ENCODE measurements at regions not wholly inside any gene's neighbourhood (a gene's known extent, or its start where the extent isn't known, plus 50 kb on each side); places are given as distances from the start of the nearest gene placed in this dataset.

DNA sequence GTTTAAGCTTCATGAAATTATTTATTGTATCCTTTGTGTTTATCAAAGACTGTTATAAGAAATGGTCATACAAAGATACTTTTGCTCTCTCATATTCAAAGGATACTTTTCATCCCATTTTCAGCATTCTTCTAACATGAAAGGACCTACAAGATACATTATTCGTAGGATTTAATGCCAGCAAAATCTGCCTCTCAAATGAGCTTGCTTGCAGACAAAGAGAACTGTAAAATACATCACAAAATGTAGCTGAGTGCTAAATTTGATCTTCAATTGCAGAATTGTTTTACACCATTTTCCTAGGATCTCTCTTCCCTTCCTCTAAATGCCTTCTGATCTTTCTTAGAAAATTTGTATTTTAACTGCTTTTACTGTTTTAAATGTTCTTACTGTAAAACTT is 333.0 kb upstream of the NAV3 start:
- no peaks in the 10 kb centered on the region for H3K4me1 Mint-ChIP-seq (ENCODE audit: low read depth)
- no peak overlapping the region for H3K27ac Mint-ChIP-seq
- no peaks in the 10 kb centered on the region for H3K9me3 Mint-ChIP-seq
- no peaks in the 10 kb centered on the region for H3K36me3 Mint-ChIP-seq (ENCODE audit: low read depth)
- intact Hi-C loops (cut with micrococcal nuclease): no loop called here
- no peaks in the 10 kb centered on the region for H3K27me3 Mint-ChIP-seq
- no peak overlapping the region for H3K4me3 Mint-ChIP-seq

DNA sequence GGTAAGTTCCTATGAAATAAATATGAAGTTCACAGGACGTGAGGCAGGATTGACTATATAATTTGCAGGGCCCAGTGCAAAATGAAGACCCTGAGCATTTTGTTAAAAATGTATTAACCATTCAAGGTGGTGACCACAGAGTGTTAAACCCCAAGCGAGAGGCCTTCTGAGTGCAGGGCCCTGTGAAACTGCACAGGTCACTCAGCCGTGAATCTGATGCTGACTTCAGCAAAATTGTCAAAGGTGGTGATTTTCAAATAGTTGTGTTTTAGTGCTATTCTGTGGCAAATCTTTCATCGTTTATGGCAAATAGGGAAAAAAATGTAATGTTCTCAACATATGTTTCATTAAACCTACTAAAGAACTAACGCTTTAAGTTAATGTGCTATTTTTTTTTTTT is 334.0 kb upstream of the NAV3 start:
- H3K4me3 Mint-ChIP-seq: no peak overlapping the region
- H3K9me3 Mint-ChIP-seq: no peaks in the 10 kb centered on the region
- H3K36me3 Mint-ChIP-seq (ENCODE audit: low read depth): no peaks in the 10 kb centered on the region
- no peaks in the 10 kb centered on the region for H3K27me3 Mint-ChIP-seq
- H3K27ac Mint-ChIP-seq: no peak overlapping the region
- no peaks in the 10 kb centered on the region for H3K4me1 Mint-ChIP-seq (ENCODE audit: low read depth)
- intact Hi-C loops (cut with micrococcal nuclease): no loop called here

DNA sequence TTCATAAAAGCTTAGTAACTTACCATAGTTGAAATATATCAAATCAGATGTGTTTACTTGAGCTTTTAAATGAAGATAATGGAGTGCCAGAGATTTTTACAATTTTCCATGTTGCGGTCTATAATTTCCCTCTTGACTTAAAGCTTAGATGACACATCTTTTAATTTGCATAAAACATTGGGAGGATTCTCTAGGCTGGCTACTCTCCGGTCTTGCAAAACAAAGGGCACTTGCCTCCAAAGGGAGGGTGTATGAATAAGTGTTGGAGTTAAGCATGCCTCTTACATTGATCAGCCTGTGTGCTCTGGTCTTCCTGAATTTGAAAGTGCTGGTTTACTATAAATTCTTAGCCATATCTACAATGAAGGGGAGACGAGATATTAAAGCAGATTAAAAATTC is 336.4 kb upstream of the NAV3 start:
- Mint-ChIP-seq H3K4me3 (no peak overlapping the region), H3K27ac (no peak overlapping the region), H3K9me3 (no peaks in the 10 kb centered on the region), H3K27me3 (no peaks in the 10 kb centered on the region), H3K4me1 (ENCODE audit: low read depth) (no peaks in the 10 kb centered on the region), H3K36me3 (ENCODE audit: low read depth) (no peaks in the 10 kb centered on the region)
- intact Hi-C loops (cut with micrococcal nuclease): no loop called here

DNA sequence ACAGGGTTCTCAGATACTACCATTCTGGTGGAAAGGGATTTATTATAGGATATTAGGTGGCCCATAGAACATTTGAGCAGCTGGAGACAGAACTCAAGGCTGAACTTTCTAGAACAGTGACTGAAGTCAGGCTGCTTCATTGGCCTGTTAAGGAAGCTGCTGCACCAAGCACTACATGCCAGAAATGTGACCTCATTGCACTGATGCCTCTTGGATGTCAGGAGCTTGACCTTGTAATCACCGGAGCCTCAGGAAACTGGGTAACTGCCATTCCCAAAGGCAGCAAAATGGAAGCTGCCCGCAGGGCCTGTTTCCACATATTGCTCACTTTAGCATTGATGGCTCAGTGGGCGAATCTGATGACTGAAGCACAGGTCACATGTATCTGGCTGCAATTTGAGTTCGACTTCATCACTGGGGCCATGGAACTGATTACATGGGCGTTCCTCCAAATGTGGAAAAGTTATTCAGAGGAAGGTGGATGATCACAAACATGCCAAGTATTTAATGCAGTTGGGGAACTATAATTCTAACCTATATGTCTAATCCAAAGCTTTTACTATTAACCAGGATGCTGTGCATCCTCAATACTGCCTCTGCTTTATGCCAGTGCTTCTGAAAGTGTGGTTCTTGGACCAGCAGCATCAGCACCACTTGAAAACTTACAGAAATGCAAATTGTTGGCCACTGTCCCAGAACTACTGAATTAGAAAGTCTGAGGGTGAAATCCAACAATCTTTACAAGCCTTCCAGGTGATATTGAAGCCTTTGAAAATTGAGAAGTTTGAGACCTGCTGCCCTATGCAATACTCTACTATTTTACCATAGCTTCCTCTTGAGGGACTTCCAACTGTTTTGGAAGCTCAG is 337.2 kb upstream of the NAV3 start:
- Mint-ChIP-seq H3K4me1 (ENCODE audit: low read depth) (no peaks in the 10 kb centered on the region), H3K27ac (no peak overlapping the region), H3K36me3 (ENCODE audit: low read depth) (no peaks in the 10 kb centered on the region), H3K4me3 (no peak overlapping the region), H3K9me3 (no peaks in the 10 kb centered on the region), H3K27me3 (no peaks in the 10 kb centered on the region)
- intact Hi-C loops (cut with micrococcal nuclease): no loop called here

DNA sequence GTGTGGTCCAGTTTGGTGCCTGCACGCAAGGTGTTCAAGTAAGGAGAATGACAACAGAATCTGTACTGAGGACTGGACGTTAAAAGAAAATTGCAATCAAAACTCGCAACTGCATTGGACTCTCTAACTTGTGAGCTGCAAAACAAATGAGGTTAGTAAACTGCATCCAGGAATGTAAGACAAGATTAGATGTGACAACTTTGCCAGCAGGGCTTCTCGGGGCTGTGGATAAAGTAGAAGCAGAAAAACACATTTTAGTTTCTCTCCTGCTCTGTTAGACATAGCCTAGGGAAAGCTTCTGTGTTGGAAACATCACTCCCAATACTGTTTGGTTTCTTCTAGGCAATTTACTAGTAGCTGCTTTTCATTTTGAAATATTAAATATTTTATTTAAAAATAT is 338.2 kb upstream of the NAV3 start:
- Mint-ChIP-seq H3K4me3 (no peak overlapping the region), H3K36me3 (ENCODE audit: low read depth) (no peaks in the 10 kb centered on the region), H3K27ac (no peak overlapping the region), H3K9me3 (no peaks in the 10 kb centered on the region), H3K4me1 (ENCODE audit: low read depth) (no peaks in the 10 kb centered on the region), H3K27me3 (no peaks in the 10 kb centered on the region)
- intact Hi-C loops (cut with micrococcal nuclease): no loop called here

- Mint-ChIP-seq H3K27ac (no peak overlapping the region), H3K4me1 (ENCODE audit: low read depth) (no peaks in the 10 kb centered on the region), H3K27me3 (no peaks in the 10 kb centered on the region), H3K4me3 (no peak overlapping the region), H3K36me3 (ENCODE audit: low read depth) (no peaks in the 10 kb centered on the region), H3K9me3 (no peaks in the 10 kb centered on the region)
- intact Hi-C loops (cut with micrococcal nuclease): no loop called here
Observed at GRCh38 chr12:77489331-77489970, 341.2 kb upstream of the NAV3 start.

DNA sequence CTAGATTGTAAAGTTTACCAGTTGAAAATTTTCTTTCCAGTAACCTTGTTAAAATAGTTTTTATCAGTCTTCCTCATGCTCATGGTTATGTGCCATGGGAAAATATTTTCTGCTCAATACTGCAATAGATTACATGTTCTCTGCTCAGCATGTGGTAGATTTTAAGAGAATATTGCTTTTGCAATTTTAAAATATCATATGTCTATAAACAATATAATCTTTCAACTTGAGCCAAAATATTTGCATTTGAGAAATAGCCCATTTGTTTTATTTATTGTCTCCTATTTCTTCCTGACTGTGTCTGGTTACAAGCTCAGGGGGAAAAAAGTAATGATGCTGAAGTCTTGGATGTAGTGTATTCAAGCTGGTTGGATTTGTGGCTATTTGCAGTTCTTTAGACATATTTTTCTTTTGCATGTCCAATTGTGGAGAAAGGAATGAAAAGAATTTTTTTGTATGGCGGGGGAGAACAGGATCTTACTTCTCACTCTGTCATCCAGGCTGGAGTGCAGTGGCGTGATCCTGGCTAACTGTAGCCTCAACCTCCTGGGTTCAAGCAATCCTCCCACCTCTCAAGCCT is 342.6 kb upstream of the NAV3 start:
- H3K4me1 Mint-ChIP-seq (ENCODE audit: low read depth): no peaks in the 10 kb centered on the region
- H3K27ac Mint-ChIP-seq: no peak overlapping the region
- H3K4me3 Mint-ChIP-seq: no peak overlapping the region
- no peaks in the 10 kb centered on the region for H3K9me3 Mint-ChIP-seq
- no peaks in the 10 kb centered on the region for H3K36me3 Mint-ChIP-seq (ENCODE audit: low read depth)
- intact Hi-C loops (cut with micrococcal nuclease): no loop called here
- H3K27me3 Mint-ChIP-seq: no peaks in the 10 kb centered on the region

DNA sequence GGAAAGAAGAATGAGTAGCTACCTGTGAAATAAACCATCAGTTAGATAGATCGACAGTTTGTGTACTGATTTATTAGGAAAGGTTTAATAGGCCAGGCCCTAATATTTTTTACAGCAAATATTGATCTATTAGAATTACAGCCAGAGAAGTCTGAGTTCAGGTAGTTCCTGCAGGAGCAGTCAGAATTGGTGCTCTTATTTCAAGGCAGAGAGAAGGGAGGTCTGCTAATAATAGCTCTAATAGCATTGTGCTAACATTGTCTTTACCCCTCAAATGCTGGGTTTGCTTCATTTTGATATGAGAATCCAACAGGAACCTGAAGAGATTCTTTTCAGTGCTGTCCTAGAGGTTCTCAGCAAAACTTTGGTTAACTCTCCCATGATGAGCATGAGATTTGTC is 343.8 kb upstream of the NAV3 start:
- intact Hi-C loops (cut with micrococcal nuclease): no loop called here
- no peak overlapping the region for H3K4me3 Mint-ChIP-seq
- H3K4me1 Mint-ChIP-seq (ENCODE audit: low read depth): no peaks in the 10 kb centered on the region
- no peaks in the 10 kb centered on the region for H3K27me3 Mint-ChIP-seq
- no peaks in the 10 kb centered on the region for H3K36me3 Mint-ChIP-seq (ENCODE audit: low read depth)
- H3K27ac Mint-ChIP-seq: no peak overlapping the region
- no peaks in the 10 kb centered on the region for H3K9me3 Mint-ChIP-seq

DNA sequence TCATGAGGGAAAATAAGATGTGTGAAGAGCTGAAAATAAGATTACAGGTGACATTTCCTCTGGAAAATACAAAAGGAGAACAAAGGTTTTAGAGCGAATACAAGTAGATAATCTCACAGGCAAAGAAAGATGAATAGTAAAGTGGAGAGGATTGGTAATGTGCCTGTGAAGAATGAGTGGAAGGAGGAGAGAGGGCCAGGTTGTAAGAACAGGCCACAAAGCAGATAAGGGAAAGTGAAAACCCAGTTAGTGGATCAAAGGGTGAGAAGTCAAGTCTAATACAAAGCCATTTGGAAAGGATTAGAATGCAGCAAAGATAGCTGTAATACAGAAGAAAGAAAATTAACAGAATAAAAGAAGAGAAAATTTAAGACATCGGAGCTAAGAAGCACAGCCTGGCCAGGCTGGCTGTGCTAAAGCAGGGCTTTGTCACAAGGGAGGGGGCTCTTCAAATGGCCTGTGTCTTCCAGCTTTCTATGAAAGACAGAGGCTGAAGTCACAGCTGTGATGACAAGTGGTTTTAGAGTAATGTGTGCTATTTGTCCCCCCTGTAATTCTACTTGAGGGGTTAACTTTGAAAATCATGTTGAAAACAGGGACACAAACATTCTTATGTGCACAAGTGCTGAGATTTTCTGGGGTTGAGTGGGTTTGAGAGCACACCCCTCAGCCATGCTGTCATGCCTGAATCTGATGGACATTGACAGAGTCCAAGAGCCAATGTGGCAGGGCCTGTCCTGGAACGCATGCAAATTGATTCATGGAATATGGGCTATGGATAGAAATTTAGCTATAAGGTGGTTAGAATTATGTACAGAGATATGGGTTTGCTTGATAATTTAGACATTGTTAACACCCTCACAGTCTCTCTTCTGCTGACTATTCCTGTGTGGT is 344.5 kb upstream of the NAV3 start:
- H3K4me1 Mint-ChIP-seq (ENCODE audit: low read depth): no peaks in the 10 kb centered on the region
- no peak overlapping the region for H3K27ac Mint-ChIP-seq
- no peaks in the 10 kb centered on the region for H3K27me3 Mint-ChIP-seq
- intact Hi-C loops (cut with micrococcal nuclease): no loop called here
- H3K4me3 Mint-ChIP-seq: no peak overlapping the region
- H3K9me3 Mint-ChIP-seq: peaks cover 4% of the 10 kb centered on the region
- H3K36me3 Mint-ChIP-seq (ENCODE audit: low read depth): no peaks in the 10 kb centered on the region

DNA sequence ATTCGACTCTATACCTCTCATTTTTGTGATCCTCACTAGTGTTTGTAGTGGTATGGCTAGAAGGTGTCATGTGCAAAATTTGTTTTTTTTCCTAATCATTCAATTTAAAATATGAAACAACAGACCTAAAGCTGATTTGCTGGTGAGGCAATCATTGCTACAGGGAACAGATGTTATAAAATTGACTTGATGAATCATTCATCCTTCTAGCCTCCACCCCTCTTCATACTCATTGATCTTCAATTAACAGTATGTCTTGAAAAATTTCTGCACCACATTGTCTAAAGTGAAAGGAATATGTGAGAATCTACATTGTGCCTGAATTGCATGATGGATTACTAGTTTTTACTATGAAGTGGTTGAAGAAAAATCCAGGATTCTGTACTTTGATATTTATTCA is 349.0 kb upstream of the NAV3 start:
- no peak overlapping the region for H3K27ac Mint-ChIP-seq
- no peaks in the 10 kb centered on the region for H3K36me3 Mint-ChIP-seq (ENCODE audit: low read depth)
- H3K4me3 Mint-ChIP-seq: no peak overlapping the region
- peaks cover 10% of the 10 kb centered on the region for H3K9me3 Mint-ChIP-seq
- no peaks in the 10 kb centered on the region for H3K27me3 Mint-ChIP-seq
- intact Hi-C loops (cut with micrococcal nuclease): no loop called here
- H3K4me1 Mint-ChIP-seq (ENCODE audit: low read depth): no peaks in the 10 kb centered on the region

GRCh38 chr12:77477907-77478533 is 352.7 kb upstream of the NAV3 start:
- H3K36me3 Mint-ChIP-seq (ENCODE audit: low read depth): no peaks in the 10 kb centered on the region
- intact Hi-C loops (cut with micrococcal nuclease): no loop called here
- no peak overlapping the region for H3K4me3 Mint-ChIP-seq
- no peaks in the 10 kb centered on the region for H3K4me1 Mint-ChIP-seq (ENCODE audit: low read depth)
- no peaks in the 10 kb centered on the region for H3K27me3 Mint-ChIP-seq
- peaks cover 10% of the 10 kb centered on the region for H3K9me3 Mint-ChIP-seq
- H3K27ac Mint-ChIP-seq: no peak overlapping the region

GRCh38 chr12:77471801-77472200 is 358.9 kb upstream of the NAV3 start:
- Mint-ChIP-seq H3K4me1 (ENCODE audit: low read depth) (no peaks in the 10 kb centered on the region), H3K27me3 (no peaks in the 10 kb centered on the region), H3K36me3 (ENCODE audit: low read depth) (no peaks in the 10 kb centered on the region), H3K9me3 (no peaks in the 10 kb centered on the region), H3K4me3 (no peak overlapping the region), H3K27ac (no peak overlapping the region)
- intact Hi-C loops (cut with micrococcal nuclease): no loop called here

DNA sequence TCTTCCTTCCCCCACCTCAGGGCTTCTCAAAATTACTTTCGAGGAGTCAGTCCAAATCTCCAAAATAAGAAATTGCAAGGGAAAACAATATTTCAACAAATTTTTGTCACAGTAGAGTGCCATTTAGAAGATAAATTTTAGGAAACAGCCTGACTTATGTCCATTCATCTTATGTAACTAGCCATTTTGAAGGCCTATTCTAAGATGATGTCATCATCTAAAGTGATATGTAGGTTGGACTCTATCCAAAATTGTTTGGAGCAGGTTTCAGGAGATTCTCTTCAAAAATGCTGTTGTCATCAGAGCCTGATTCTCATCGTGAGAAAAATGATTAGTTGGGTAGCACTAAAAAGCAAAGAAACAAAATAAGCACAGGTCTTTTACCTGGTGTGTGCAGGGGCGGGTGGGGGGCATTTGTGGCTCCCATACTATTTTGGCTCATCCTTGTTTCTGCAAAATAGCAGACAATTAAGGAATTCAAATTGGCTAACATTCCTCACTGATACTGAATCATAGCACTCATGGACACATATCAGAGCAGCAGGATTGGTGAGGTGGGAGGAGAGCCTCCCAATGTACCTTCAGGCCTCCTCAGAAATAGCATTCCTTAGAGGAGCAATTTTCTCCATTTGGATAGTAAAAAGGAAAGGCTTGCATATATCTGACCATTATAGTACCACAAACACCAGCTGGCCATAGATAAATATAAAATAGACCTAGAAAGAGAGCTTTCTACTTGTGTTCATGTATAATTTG is 360.9 kb upstream of the NAV3 start:
- no peak overlapping the region for H3K4me3 Mint-ChIP-seq
- intact Hi-C loops (cut with micrococcal nuclease): no loop called here
- H3K9me3 Mint-ChIP-seq: no peaks in the 10 kb centered on the region
- no peak overlapping the region for H3K27ac Mint-ChIP-seq
- no peaks in the 10 kb centered on the region for H3K36me3 Mint-ChIP-seq (ENCODE audit: low read depth)
- H3K27me3 Mint-ChIP-seq: no peaks in the 10 kb centered on the region
- H3K4me1 Mint-ChIP-seq (ENCODE audit: low read depth): no peaks in the 10 kb centered on the region
